Prostate gland (tissue), 2 donors: ENCODE measurements at regions not wholly inside any gene's neighbourhood (a gene's known extent, or its start where the extent isn't known, plus 50 kb on each side); places are given as distances from the start of the nearest gene placed in this dataset.

ENCODE experiments used
- DNase-seq: peaks from one replicate; pipeline ENCODE4 v3.0.0-alpha.2; 2019; ENCODE audit warnings: low spot score
- H3K27ac ChIP-seq, 2 donors: fragments of 200-600 bp; sonication (generic); 2 replicates each; pipeline ENCODE4 v1.5.1; 2017 to 2019
- H3K27me3 ChIP-seq: fragments of 200-600 bp; sonication (generic); replicated peaks from 2 replicates; pipeline ENCODE4 v1.5.1; 2019; ENCODE audit not compliant: insufficient read depth
- H3K36me3 ChIP-seq, 2 donors: fragments of 200-600 bp; sonication (generic); 1 replicate in 1 of 2; 2 replicates in 1 of 2; pipeline versions ENCODE4 v1.5.1 to v1.8.1; 2017 to 2019
- H3K4me1 ChIP-seq: fragments of 200-600 bp; sonication (generic); replicated peaks from 2 replicates; pipeline ENCODE4 v1.5.1; 2019
- H3K4me3 ChIP-seq, 2 donors: fragments of 200-600 bp; sonication (generic); 2 replicates each; pipeline ENCODE4 v1.5.1; 2017 to 2019
- H3K9me3 ChIP-seq: fragments of 200-600 bp; sonication (generic); 2 replicates; pipeline ENCODE4 v1.5.1; 2017
- POLR2A ChIP-seq: fragments of 450-650 bp; IDR thresholded peaks from one replicate; pipeline ENCODE4 v1.6.1; 2016; ENCODE audit warnings: antibody characterized with exemption, mild to moderate bottlenecking
- POLR2AphosphoS5 ChIP-seq: sonication (generic); formaldehyde crosslinking; IDR thresholded peaks from one replicate; pipeline ENCODE4 v1.6.1; 2017; ENCODE audit warnings: antibody characterized with exemption
- WGBS: methylation state at CpG from one replicate; pipeline ENCODE4 v1.1.5; 2018; 5-methylcytosine and 5-hydroxymethylcytosine counted together
- intact Hi-C: fragments of 100-400 bp; cut with DNase I; formaldehyde crosslinking; loops from one replicate; pipeline ENCODE4 v1.14.2; 2022
- TF ChIP-seq, protein P1 (sequence below), 4 experiments: fragments of 200-600 bp in 2 of 4; fragments of 450-650 bp in 2 of 4; sonication (generic) in 2 of 4; IDR thresholded peaks; 1 replicate in 3 of 4; 2 replicates in 1 of 4; pipeline ENCODE4 v1.5.1; 2016 to 2019; ENCODE audit warnings: antibody characterized with exemption in 4 of 4, mild to moderate bottlenecking in 2 of 4, moderate library complexity in 2 of 4

- intact Hi-C loops = no loop called here
- DNase-seq = no peak
- H3K36me3 ChIP-seq = no peaks in the 10 kb centered on the region
- WGBS = 68% methylated on average over 7 of the region's 7 CpGs
- H3K4me1 ChIP-seq = no peaks in the 10 kb centered on the region
- H3K9me3 ChIP-seq = no peaks in the 10 kb centered on the region
- H3K27me3 ChIP-seq = no peaks in the 10 kb centered on the region
- no peak overlapping the region for H3K4me3 ChIP-seq
- TF ChIP-seq POLR2AphosphoS5 (no peak), POLR2A (no peak)
- TF ChIP-seq, protein P1, sequence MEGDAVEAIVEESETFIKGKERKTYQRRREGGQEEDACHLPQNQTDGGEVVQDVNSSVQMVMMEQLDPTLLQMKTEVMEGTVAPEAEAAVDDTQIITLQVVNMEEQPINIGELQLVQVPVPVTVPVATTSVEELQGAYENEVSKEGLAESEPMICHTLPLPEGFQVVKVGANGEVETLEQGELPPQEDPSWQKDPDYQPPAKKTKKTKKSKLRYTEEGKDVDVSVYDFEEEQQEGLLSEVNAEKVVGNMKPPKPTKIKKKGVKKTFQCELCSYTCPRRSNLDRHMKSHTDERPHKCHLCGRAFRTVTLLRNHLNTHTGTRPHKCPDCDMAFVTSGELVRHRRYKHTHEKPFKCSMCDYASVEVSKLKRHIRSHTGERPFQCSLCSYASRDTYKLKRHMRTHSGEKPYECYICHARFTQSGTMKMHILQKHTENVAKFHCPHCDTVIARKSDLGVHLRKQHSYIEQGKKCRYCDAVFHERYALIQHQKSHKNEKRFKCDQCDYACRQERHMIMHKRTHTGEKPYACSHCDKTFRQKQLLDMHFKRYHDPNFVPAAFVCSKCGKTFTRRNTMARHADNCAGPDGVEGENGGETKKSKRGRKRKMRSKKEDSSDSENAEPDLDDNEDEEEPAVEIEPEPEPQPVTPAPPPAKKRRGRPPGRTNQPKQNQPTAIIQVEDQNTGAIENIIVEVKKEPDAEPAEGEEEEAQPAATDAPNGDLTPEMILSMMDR (IDR thresholded peaks at IDR 0.05) = no peak
- H3K27ac ChIP-seq = no peak overlapping the region
These were observed 556.0 kb downstream of the RNF144A start for GRCh38 chr2:7473135-7473771.

DNA sequence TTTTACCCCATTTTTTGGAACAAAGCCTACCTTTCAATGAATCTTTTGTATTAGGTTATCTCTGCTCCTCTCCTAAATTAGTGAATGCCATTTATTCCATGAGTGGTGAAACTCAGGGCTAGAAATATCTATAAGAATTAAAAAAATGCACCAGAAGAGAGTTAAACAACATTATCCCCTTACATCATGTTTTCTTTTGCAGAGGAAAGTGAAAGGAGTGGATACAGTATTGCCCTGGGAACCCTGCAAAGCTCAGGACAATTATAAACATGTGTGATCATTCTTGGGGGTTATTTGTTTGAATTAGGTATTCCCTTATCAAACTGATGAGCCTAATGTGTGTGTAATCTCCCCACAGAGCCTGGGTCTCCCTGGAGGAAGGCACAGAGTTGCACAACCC lies 559.2 kb downstream of the RNF144A start:
- H3K4me1 ChIP-seq = no peaks in the 10 kb centered on the region
- no peaks in the 10 kb centered on the region for H3K27me3 ChIP-seq
- no peak for DNase-seq
- TF ChIP-seq, protein P1 (IDR thresholded peaks at IDR 0.05) = no peak
- no peak for TF ChIP-seq POLR2AphosphoS5
- no peak overlapping the region for H3K4me3 ChIP-seq
- intact Hi-C loops = no loop called here
- H3K36me3 ChIP-seq = no peaks in the 10 kb centered on the region
- no peak overlapping the region for H3K27ac ChIP-seq
- no peaks in the 10 kb centered on the region for H3K9me3 ChIP-seq

DNA sequence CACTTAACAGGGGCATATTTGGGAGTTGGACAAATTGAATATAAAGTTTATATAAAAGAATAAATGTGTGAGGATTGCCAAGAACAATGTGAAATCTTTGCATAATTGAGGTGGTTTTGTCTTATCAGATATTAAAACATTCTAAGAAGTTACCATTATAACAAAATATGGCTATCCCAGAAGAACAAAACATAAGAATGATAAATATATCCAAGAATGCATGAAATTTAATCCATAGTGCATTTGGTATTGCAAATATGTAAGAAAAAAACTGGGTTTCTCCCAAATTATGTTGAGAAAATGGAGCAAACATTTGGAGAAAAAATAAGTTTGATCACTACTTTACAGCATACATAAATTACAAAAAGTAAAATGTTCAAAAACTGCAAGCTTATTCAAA lies 562.4 kb downstream of the RNF144A start:
- H3K4me3 ChIP-seq = no peak overlapping the region
- H3K27ac ChIP-seq = no peak overlapping the region
- TF ChIP-seq POLR2AphosphoS5 (no peak), POLR2A (no peak)
- TF ChIP-seq, protein P1 (IDR thresholded peaks at IDR 0.05) = no peak

DNA sequence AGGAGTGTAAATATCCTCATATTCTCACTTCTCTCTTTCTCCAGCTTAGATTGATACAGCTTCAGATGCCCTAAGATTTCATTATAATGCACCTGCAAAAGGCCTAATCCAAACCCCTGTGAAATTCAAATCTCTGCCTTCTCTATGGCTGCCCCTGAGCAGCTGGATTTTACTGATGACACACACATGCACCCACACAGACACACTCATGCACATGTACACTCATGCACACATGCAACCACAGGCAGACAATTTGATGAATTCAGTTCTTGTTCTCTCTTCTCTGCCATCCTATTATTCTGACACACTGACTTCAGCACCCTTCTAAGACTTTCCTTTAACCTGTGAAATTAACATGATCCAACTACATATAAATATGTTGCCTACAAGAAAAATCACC lies 563.2 kb downstream of the RNF144A start:
- Histone ChIP-seq H3K4me3 (no peak overlapping the region), H3K4me1 (no peaks in the 10 kb centered on the region), H3K27me3 (no peaks in the 10 kb centered on the region), H3K27ac (no peak overlapping the region), H3K9me3 (no peaks in the 10 kb centered on the region), H3K36me3 (no peaks in the 10 kb centered on the region)
- DNase-seq = no peak
- intact Hi-C loops = no loop called here
- TF ChIP-seq POLR2AphosphoS5 (no peak), POLR2A (no peak)
- TF ChIP-seq, protein P1 (IDR thresholded peaks at IDR 0.05) = no peak

More for the DNA sequence above, 562.4 kb downstream of the RNF144A start:
- no peaks in the 10 kb centered on the region for H3K36me3 ChIP-seq
- H3K9me3 ChIP-seq = no peaks in the 10 kb centered on the region
- no peaks in the 10 kb centered on the region for H3K4me1 ChIP-seq
- intact Hi-C loops = no loop called here
- H3K27me3 ChIP-seq = no peaks in the 10 kb centered on the region
- DNase-seq = no peak

DNA sequence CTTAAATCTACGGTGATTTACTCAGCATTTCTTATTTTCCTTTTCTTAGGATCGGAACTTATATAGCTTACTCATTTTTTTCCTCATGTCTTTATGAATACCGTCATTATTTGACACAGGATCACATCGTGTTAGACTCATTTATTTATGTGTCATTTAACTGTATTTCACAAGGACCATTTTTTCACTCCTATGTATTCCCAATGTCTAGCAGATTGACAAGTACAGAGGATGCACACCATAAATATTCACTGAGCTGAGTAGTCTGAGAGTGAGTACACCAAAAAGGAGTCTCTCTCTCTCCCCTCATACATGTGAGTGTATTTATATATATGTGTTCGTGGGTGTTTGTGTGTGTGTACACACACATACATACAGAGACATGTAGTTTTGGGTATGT lies 573.5 kb downstream of the RNF144A start:
- Histone ChIP-seq H3K9me3 (no peaks in the 10 kb centered on the region), H3K4me3 (no peak overlapping the region), H3K27me3 (no peaks in the 10 kb centered on the region), H3K4me1 (no peaks in the 10 kb centered on the region), H3K36me3 (no peaks in the 10 kb centered on the region), H3K27ac (no peak overlapping the region)
- DNase-seq = no peak
- intact Hi-C loops = no loop called here
- TF ChIP-seq POLR2AphosphoS5 = no peak
- TF ChIP-seq, protein P1 (IDR thresholded peaks at IDR 0.05) = no peak
- TF ChIP-seq POLR2A = no peak
- WGBS = 74% methylated on average over 5 of the region's 5 CpGs
